Stomach (tissue), 4 donors: ENCODE measurements at regions not wholly inside any gene's neighbourhood (a gene's known extent, or its start where the extent isn't known, plus 50 kb on each side); places are given as distances from the start of the nearest gene placed in this dataset.

Source experiments
- POLR2A ChIP-seq, 4 donors: fragments of 450-650 bp; IDR thresholded peaks; one replicate each; pipeline ENCODE4 v1.6.1; 2016; ENCODE audit warnings: antibody characterized with exemption in 4 of 4, control low read depth in 2 of 4, mild to moderate bottlenecking in 1 of 4, moderate library complexity in 1 of 4
- POLR2AphosphoS5 ChIP-seq, 3 donors: sonication (generic); formaldehyde crosslinking; IDR thresholded peaks; one replicate each; pipeline ENCODE4 v1.6.1; 2016; ENCODE audit warnings: antibody characterized with exemption in 3 of 3

DNA sequence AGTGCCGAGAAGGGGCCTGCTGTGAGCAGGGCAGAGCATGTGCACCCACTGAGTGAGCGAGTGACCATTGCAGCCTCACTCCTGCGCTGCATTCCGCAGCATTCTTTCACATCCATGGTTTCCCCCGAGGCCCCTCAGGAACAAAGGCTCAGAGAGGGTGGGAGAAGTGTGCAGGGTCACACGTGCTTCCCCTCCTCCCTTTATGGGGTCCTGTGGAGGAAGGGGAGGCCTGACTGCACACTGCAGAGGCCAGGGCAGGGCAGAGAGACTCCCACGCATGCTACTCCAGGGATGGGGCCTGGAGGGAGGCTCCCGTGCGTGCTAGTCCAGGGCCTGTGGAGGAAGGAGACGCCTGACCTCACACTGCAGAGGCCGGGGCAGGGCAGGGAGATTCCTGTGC lies 63.2 kb downstream of the DIO3 start:
- TF ChIP-seq POLR2A (IDR thresholded peaks at IDR 0.05): no peak
- no peak for TF ChIP-seq POLR2AphosphoS5 (IDR thresholded peaks at IDR 0.05)
